NT2/D1 (cell line): ENCODE measurements at regions not wholly inside any gene's neighbourhood (a gene's known extent, or its start where the extent isn't known, plus 50 kb on each side); places are given as distances from the start of the nearest gene placed in this dataset.

Experiments used
- SUZ12 ChIP-seq: IDR thresholded peaks from 2 replicates; pipeline ENCODE4 v1.6.1; 2011; ENCODE audit not compliant: insufficient read length, insufficient read depth; ENCODE audit errors: extremely low read depth
- YY1 ChIP-seq: IDR thresholded peaks from 2 replicates; pipeline ENCODE4 v1.6.1; 2011; ENCODE audit not compliant: insufficient read length, insufficient read depth
- ZNF274 ChIP-seq: IDR thresholded peaks from 2 replicates; pipeline ENCODE4 v1.6.1; 2011; ENCODE audit warnings: mild to moderate bottlenecking, low read depth, low read length

- TF ChIP-seq YY1 (no peak), ZNF274 (no peak), SUZ12 (no peak)
Observed at GRCh38 chr3:25096536-25096935, 331.5 kb upstream of the RARB start.
